ENCODE measurements at regions not wholly inside any gene's neighbourhood (a gene's known extent, or its start where the extent isn't known, plus 50 kb on each side); places are given as distances from the start of the nearest gene placed in this dataset.

DNA sequence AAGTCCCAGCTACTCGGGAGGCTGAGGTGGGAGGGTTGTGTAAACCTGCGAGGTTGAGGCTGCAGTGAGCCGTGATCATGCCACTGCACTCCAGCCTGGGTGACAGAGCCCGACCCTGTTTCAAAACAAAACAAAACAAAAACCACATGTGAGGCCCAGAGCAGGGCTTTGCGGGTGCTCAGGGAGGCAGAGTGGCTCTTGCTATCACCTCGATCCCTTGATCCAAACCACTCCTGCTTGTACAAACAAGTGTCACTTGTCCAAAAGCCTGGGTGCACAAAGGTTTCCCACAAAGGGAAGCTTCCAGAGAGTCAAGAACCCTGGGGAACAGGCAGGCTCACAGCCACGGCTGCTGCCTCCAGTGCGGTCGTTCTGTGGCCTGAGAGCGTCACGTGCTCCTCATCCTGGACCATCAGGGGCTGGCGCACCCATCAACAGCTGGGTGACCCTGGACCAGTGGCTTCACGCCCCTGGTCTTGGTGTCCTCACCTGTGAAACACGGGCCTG is 162.7 kb downstream of the C9orf50 start:
- no peak for TF ChIP-seq SUZ12 (IDR thresholded peaks at IDR 0.05; ENCODE audit: extremely low read depth, insufficient read depth, insufficient read length)
- no peak for TF ChIP-seq YY1 (IDR thresholded peaks at IDR 0.05; ENCODE audit: insufficient read depth, insufficient read length)
